ENCODE measurements at regions not wholly inside any gene's neighbourhood (a gene's known extent, or its start where the extent isn't known, plus 50 kb on each side); places are given as distances from the start of the nearest gene placed in this dataset.

DNA sequence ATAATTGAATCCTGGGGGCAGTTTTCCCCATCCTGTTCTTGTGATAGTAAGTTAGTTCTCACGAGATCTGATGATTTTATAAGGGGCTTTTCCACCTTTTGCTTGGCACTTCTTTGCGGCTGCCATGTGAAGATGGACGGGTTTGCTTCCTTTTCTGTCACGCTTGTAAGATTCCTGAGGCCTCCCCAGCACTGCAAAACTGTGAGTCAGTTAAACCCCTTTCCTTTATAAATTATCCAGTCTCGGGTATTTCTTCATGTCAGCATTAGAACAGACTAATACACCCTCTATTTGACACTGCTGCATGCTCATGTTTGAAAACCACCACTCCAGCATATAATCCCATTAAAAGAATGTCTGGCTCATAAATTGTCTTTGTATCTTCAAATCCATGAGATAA, 264.4 kb upstream of the ITM2A start:
- TF ChIP-seq MAX (IDR thresholded peaks at IDR 0.05; ENCODE audit: low read depth, low read length) (no peak), POLR2A (IDR thresholded peaks at IDR 0.05; ENCODE audit: extremely low read depth, insufficient read length) (no peak)
- TF ChIP-seq, protein P1, sequence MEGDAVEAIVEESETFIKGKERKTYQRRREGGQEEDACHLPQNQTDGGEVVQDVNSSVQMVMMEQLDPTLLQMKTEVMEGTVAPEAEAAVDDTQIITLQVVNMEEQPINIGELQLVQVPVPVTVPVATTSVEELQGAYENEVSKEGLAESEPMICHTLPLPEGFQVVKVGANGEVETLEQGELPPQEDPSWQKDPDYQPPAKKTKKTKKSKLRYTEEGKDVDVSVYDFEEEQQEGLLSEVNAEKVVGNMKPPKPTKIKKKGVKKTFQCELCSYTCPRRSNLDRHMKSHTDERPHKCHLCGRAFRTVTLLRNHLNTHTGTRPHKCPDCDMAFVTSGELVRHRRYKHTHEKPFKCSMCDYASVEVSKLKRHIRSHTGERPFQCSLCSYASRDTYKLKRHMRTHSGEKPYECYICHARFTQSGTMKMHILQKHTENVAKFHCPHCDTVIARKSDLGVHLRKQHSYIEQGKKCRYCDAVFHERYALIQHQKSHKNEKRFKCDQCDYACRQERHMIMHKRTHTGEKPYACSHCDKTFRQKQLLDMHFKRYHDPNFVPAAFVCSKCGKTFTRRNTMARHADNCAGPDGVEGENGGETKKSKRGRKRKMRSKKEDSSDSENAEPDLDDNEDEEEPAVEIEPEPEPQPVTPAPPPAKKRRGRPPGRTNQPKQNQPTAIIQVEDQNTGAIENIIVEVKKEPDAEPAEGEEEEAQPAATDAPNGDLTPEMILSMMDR (IDR thresholded peaks at IDR 0.05; ENCODE audit: low read depth, low read length): no peak
